Fibroblast of lung (primary cell): ENCODE measurements at regions not wholly inside any gene's neighbourhood (a gene's known extent, or its start where the extent isn't known, plus 50 kb on each side); places are given as distances from the start of the nearest gene placed in this dataset.

Experiments
- DNase-seq, 2 donors: peaks; one replicate each; pipeline versions ENCODE4 v3.0.0 to v3.0.0-alpha.2; 2010; ENCODE audit warnings: low read depth in 2 of 2
- H2AFZ ChIP-seq: 2 replicates; pipeline ENCODE4 v1.5.1; 2012; ENCODE audit warnings: low read length, control low read depth, inconsistent platforms
- H3K27ac ChIP-seq: 2 replicates; pipeline ENCODE4 v1.5.1; 2011; ENCODE audit warnings: low read length, control low read depth; ENCODE audit not compliant: insufficient read depth
- H3K27me3 ChIP-seq: 2 replicates; pipeline ENCODE4 v1.5.1; 2011; ENCODE audit warnings: mild to moderate bottlenecking, low read length; ENCODE audit not compliant: control insufficient read depth, insufficient read depth
- H3K36me3 ChIP-seq: 2 replicates; pipeline ENCODE4 v1.5.1; 2011; ENCODE audit warnings: low read length; ENCODE audit not compliant: control insufficient read depth, insufficient read depth
- H3K4me1 ChIP-seq: 2 replicates; pipeline ENCODE4 v1.5.1; 2011; ENCODE audit warnings: low read length; ENCODE audit not compliant: control insufficient read depth, insufficient read depth; ENCODE audit errors: extremely low read depth
- H3K4me2 ChIP-seq: 2 replicates; pipeline ENCODE4 v1.5.1; 2011; ENCODE audit warnings: low read length, control low read depth; ENCODE audit not compliant: insufficient read depth; ENCODE audit errors: extremely low read depth
- H3K4me3 ChIP-seq, 4 experiments: fragments of 200-600 bp in 1 of 4; sonication (generic) in 1 of 4; replicated peaks in 1 of 4; 2 replicates each; pipeline ENCODE4 v1.5.1; 2011 to 2016; ENCODE audit warnings: low read length in 4 of 4, low read depth in 3 of 4, mild to moderate bottlenecking in 3 of 4, control low read depth in 2 of 4, inconsistent platforms in 1 of 4, mixed read lengths in 1 of 4; ENCODE audit not compliant: insufficient read depth in 1 of 4; ENCODE audit errors: control extremely low read depth in 1 of 4
- H3K79me2 ChIP-seq: 2 replicates; pipeline ENCODE4 v1.5.1; 2012; ENCODE audit warnings: mild to moderate bottlenecking, low read length, inconsistent platforms; ENCODE audit not compliant: control insufficient read depth, insufficient read depth
- H3K9ac ChIP-seq: 2 replicates; pipeline ENCODE4 v1.5.1; 2011; ENCODE audit warnings: mild to moderate bottlenecking, low read length, control low read depth; ENCODE audit not compliant: insufficient read depth
- H3K9me3 ChIP-seq: 2 replicates; pipeline ENCODE4 v1.5.1; 2012; ENCODE audit warnings: low read depth, low read length; ENCODE audit not compliant: control insufficient read depth, insufficient read depth
- H4K20me1 ChIP-seq: 2 replicates; pipeline ENCODE4 v1.5.1; 2011; ENCODE audit warnings: low read length; ENCODE audit not compliant: control insufficient read depth, insufficient read depth; ENCODE audit errors: extremely low read depth
- EZH2 ChIP-seq: IDR thresholded peaks from 2 replicates; pipeline ENCODE4 v1.5.1; 2012; ENCODE audit warnings: low read length, control low read depth, mild to moderate bottlenecking; ENCODE audit errors: missing control alignments
- TF ChIP-seq, protein P1 (sequence below), 2 donors: IDR thresholded peaks in 1 of 2; conservative IDR thresholded peaks in 1 of 2; 1 replicate in 1 of 2; 2 replicates in 1 of 2; pipeline ENCODE4 v1.5.1; 2011 to 2012; ENCODE audit warnings: low read length in 2 of 2, control low read depth in 1 of 2, inconsistent platforms in 1 of 2, low read depth in 1 of 2, mild to moderate bottlenecking in 1 of 2

DNA sequence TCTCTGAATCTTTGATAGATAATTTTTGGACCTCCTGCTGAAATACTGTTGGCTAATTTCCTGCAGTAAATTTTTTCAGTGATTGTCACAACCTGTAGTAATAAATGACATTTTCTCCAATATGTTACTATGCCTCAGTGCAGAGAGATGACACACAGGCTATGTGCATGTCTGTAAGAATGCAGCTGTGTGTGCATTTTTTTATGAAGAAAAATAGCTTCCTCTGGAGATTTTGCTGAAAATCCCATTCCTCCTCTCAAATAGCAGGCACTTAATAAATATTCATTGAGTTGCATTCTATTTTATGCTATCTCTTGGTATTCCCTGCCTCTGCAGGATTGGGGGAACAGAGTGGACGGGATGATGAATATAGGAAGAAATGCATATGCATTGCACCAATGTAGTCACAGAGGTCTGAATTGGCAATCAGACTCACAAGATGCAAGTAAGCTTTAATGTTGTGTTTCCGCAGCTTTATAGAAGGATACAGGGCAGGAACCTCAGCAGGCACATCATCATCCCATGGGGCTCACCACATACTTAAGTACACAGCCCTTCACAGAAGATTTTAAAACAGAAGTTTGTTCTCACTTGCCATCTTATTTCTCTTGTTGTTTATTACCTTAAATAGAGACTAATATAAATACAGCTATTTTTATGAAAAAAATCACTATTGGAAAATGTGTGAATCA, 474.7 kb downstream of the EPM2A start:
- Histone ChIP-seq H3K9me3 (no peaks in the 10 kb centered on the region), H3K27me3 (no peaks in the 10 kb centered on the region), H3K4me1 (no peaks in the 10 kb centered on the region), H3K36me3 (no peaks in the 10 kb centered on the region), H3K4me2 (no peak overlapping the region), H3K27ac (no peak overlapping the region), H3K4me3 (no peak overlapping the region), H4K20me1 (no peaks in the 10 kb centered on the region), H3K9ac (no peak overlapping the region), H3K79me2 (no peaks in the 10 kb centered on the region), H2AFZ (no peak overlapping the region)
- DNase-seq = no peak
- TF ChIP-seq, protein P1, sequence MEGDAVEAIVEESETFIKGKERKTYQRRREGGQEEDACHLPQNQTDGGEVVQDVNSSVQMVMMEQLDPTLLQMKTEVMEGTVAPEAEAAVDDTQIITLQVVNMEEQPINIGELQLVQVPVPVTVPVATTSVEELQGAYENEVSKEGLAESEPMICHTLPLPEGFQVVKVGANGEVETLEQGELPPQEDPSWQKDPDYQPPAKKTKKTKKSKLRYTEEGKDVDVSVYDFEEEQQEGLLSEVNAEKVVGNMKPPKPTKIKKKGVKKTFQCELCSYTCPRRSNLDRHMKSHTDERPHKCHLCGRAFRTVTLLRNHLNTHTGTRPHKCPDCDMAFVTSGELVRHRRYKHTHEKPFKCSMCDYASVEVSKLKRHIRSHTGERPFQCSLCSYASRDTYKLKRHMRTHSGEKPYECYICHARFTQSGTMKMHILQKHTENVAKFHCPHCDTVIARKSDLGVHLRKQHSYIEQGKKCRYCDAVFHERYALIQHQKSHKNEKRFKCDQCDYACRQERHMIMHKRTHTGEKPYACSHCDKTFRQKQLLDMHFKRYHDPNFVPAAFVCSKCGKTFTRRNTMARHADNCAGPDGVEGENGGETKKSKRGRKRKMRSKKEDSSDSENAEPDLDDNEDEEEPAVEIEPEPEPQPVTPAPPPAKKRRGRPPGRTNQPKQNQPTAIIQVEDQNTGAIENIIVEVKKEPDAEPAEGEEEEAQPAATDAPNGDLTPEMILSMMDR (conservative IDR thresholded peaks at IDR 0.05 in 1 of 2, IDR thresholded peaks at IDR 0.05 in 1 of 2; ENCODE audit: low read depth in 1 of 2, low read length in 2 of 2) = no peak
- TF ChIP-seq EZH2 = no peak

DNA sequence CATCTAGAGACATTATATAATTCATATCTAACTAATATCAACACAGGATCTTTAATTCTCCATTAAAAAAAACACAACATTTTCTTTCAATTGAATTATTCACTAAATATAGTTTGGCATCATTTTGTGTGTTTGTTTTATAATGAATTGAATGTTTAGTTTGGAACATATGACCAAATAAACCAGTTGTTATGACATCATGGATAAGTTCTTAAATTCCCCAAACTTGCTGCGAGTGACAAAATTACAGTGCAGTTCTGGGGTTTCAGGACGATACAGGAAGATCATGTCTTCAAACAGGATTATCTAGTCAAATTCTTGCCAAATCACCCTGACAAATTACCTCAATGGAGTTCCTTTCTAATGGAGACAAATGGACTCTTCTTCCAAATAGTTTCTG, 473.6 kb downstream of the EPM2A start:
- Histone ChIP-seq H3K4me3 (no peak overlapping the region), H3K9ac (no peak overlapping the region), H3K4me2 (no peak overlapping the region), H2AFZ (no peak overlapping the region), H3K9me3 (no peaks in the 10 kb centered on the region), H3K36me3 (no peaks in the 10 kb centered on the region), H3K27me3 (no peaks in the 10 kb centered on the region), H3K4me1 (no peaks in the 10 kb centered on the region), H4K20me1 (no peaks in the 10 kb centered on the region), H3K27ac (no peak overlapping the region), H3K79me2 (no peaks in the 10 kb centered on the region)
- TF ChIP-seq, protein P1 (conservative IDR thresholded peaks at IDR 0.05 in 1 of 2, IDR thresholded peaks at IDR 0.05 in 1 of 2; ENCODE audit: low read depth in 1 of 2, low read length in 2 of 2) = no peak
- TF ChIP-seq EZH2 = no peak
- peak in 1 of 2 donors; percentile 4 for DNase-seq

DNA sequence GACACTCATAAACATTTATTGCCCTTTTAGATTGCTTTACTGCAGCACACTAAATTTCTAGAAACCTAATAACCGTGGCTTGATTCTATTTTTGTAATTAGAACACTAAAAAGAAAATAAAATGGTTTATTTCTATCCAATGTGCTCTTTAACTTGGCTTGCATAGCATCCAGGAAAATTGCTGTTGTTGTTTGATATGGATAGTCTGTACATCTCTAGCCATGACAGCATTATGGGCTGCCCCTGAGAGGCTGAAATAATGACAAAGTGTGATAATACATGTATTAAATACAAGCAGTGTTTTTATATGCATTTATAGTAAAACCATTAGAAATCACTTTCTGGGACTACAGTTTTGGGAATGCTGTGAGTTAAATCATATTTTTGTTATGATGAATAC, 472.5 kb downstream of the EPM2A start:
- Histone ChIP-seq H4K20me1 (no peaks in the 10 kb centered on the region), H3K9me3 (no peaks in the 10 kb centered on the region), H2AFZ (no peak overlapping the region), H3K9ac (no peak overlapping the region), H3K4me1 (no peaks in the 10 kb centered on the region), H3K36me3 (no peaks in the 10 kb centered on the region), H3K79me2 (no peaks in the 10 kb centered on the region), H3K4me2 (no peak overlapping the region), H3K27ac (no peak overlapping the region), H3K4me3 (no peak overlapping the region), H3K27me3 (no peaks in the 10 kb centered on the region)
- no peak for DNase-seq
- no peak for TF ChIP-seq EZH2
- TF ChIP-seq, protein P1 (conservative IDR thresholded peaks at IDR 0.05 in 1 of 2, IDR thresholded peaks at IDR 0.05 in 1 of 2; ENCODE audit: low read depth in 1 of 2, low read length in 2 of 2) = no peak
